Heart left ventricle (tissue), 13 donors: ENCODE measurements at regions not wholly inside any gene's neighbourhood (a gene's known extent, or its start where the extent isn't known, plus 50 kb on each side); places are given as distances from the start of the nearest gene placed in this dataset.

Source experiments
- POLR2A ChIP-seq, 2 donors: fragments of 450-650 bp; IDR thresholded peaks; one replicate each; pipeline ENCODE4 v1.6.1; 2017; ENCODE audit warnings: antibody characterized with exemption in 2 of 2, mild to moderate bottlenecking in 2 of 2, moderate library complexity in 2 of 2
- TF ChIP-seq, protein P1 (sequence below), 12 donors: fragments of 200-600 bp; sonication (generic) in 4 of 12; IDR thresholded peaks; one replicate each; pipeline versions ENCODE4 v1.5.0 to v1.8.0; 2018 to 2022; ENCODE audit warnings: antibody characterized with exemption in 12 of 12, mild to moderate bottlenecking in 5 of 12
- donor health status: ischemic (EF 13 %, LVEDD 7.1; RV severe dilation, severe dysfunction).
- donor health status: DM: no; HTN: yes; CAD: no.
- donor health status: DM: no; HTN: no; CAD: no.
- donor health status: ischemic (EF 25% LVEDD 6.9; RV normal size, moderate dysfunction).
- donor health status: ischemic (EF 25% LVEDD 5.7; RV mildly dilated, moderate dysfunction).
- donor health status: ischemic (EF 35%, LVEDD 5.7; RV mildly dilated, moderate dysfunction).
- donor health status: nonischemic (EF 11% LVEDD 7.7; RV severe dilation, severe dysfunction).
- donor health status: DM: yes; HTN: yes; CAD: no.
- donor health status: PGD.
- donor health status: ischemic (EF 29% LVEDD 5.4; RV normal size, mild dysfunction).
- donor health status: nonischemic (EF 23%, LVEDD 6.1; RV moderate dilation, normal function).

DNA sequence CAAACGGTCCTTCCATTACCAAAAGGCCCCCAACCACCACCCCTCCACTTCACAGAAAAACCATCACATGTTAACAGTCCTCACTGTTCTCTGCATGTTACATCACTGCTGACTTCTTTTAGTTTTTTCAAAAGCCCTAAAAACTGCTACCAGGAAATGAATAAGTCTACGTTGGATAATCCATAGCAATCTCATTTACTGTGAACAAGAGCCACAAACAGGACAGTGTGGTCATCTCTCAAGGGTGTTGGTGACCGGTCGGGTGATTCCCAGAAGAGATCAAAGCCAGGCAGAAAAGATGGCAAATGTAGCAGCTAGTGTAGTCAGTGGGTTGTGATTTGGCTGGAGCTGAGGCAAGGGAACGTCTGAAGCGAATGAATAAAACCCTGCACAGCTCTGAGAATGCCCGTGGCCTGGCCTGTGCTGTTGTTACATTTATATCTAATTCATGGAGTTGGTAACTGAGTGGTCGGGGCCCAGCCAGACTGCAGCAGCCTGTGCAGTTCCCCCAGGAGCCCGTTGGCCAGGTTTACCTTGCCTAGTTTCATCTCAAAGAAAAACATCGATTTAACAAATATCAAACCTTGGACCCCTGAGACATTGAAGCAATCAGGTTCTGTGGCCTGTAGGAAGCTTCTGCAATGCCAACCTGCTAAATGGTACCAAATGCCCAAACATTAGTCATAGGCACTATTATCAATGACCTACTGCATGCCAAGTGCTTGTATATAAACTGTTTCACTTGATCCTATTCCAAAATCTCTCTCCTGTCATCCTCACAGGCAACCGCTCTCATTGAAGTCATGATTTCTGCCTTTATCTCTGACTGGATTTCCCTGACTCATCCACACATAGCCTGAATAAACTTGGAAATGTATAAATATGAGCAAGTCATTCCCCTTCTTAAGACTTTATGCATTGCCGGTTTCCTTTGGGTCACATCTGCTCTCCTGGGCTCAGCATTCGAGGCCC lies 153.8 kb upstream of the SERP2 start:
- TF ChIP-seq, protein P1, sequence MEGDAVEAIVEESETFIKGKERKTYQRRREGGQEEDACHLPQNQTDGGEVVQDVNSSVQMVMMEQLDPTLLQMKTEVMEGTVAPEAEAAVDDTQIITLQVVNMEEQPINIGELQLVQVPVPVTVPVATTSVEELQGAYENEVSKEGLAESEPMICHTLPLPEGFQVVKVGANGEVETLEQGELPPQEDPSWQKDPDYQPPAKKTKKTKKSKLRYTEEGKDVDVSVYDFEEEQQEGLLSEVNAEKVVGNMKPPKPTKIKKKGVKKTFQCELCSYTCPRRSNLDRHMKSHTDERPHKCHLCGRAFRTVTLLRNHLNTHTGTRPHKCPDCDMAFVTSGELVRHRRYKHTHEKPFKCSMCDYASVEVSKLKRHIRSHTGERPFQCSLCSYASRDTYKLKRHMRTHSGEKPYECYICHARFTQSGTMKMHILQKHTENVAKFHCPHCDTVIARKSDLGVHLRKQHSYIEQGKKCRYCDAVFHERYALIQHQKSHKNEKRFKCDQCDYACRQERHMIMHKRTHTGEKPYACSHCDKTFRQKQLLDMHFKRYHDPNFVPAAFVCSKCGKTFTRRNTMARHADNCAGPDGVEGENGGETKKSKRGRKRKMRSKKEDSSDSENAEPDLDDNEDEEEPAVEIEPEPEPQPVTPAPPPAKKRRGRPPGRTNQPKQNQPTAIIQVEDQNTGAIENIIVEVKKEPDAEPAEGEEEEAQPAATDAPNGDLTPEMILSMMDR (IDR thresholded peaks at IDR 0.05), result no peak
- TF ChIP-seq POLR2A (IDR thresholded peaks at IDR 0.05), result no peak
